ENCODE measurements at regions not wholly inside any gene's neighbourhood (a gene's known extent, or its start where the extent isn't known, plus 50 kb on each side); places are given as distances from the start of the nearest gene placed in this dataset.

DNA sequence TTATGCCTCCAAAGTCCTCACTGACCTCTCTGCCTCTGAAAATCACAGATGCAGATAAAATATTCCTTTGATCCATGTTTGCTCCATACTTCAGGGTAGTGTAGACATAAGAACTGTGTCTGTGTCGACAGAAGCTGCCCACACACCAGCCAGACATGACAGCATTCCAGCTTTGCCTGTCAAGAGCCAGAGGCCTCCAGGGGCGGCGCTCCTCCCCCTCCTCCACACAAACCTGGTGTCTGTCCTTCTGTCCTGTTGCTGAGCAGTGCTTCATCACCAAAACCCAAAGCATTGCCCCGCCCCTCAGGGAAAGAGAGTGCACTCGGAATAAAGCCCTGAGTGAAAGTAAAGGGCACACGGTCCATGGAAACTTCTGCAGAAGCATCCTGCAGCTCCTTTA, 379.4 kb downstream of the FBXW7 start:
- Histone ChIP-seq H4K20me1 (ENCODE audit: control insufficient read depth, insufficient read depth, low read length, poor library complexity, severe bottlenecking) (no peaks in the 10 kb centered on the region), H3K79me2 (ENCODE audit: control insufficient read depth, insufficient read depth, low read length) (no peaks in the 10 kb centered on the region), H3K27me3 (replicated peaks in 1 of 4; ENCODE audit: control extremely low read depth in 1 of 4, control insufficient read depth in 3 of 4, insufficient read depth in 4 of 4, low read length in 3 of 4) (no peaks in the 10 kb centered on the region), H3K4me3 (ENCODE audit: control extremely low read depth in 1 of 5, extremely low read depth in 1 of 5, insufficient read depth in 1 of 5, low read depth in 2 of 5, low read length in 4 of 5) (no peak overlapping the region), H2AFZ (ENCODE audit: insufficient read depth, low read depth, low read length, poor library complexity, severe bottlenecking) (no peak overlapping the region), H3K36me3 (replicated peaks in 1 of 2; ENCODE audit: control extremely low read depth in 1 of 2, control insufficient read depth in 1 of 2, extremely low read depth in 1 of 2, insufficient read depth in 2 of 2, low read length in 1 of 2) (no peaks in the 10 kb centered on the region), H3K4me2 (replicated peaks; ENCODE audit: low read depth, low read length, poor library complexity, severe bottlenecking) (no peak overlapping the region), H3K4me1 (ENCODE audit: control insufficient read depth in 2 of 2, insufficient read depth in 2 of 2, low read length in 2 of 2) (no peaks in the 10 kb centered on the region), H3K9ac (ENCODE audit: low read length) (no peak overlapping the region), H3K9me3 (ENCODE audit: control extremely low read depth in 1 of 3, control insufficient read depth in 2 of 3, insufficient read depth in 1 of 3, low read length in 2 of 3) (peaks cover 0 to 3% (median 0%) of the 10 kb centered on the region in 3 donors), H3K27ac (ENCODE audit: low read length in 2 of 2) (no peak overlapping the region)
- ChIA-PET CTCF (no interaction called here), POLR2A (no interaction called here)
- TF ChIP-seq EZH2 (IDR thresholded peaks at IDR 0.05; ENCODE audit: borderline replicate concordance, insufficient read depth, low read depth, low read length, poor library complexity, severe bottlenecking) = no peak
- TF ChIP-seq, protein P1, sequence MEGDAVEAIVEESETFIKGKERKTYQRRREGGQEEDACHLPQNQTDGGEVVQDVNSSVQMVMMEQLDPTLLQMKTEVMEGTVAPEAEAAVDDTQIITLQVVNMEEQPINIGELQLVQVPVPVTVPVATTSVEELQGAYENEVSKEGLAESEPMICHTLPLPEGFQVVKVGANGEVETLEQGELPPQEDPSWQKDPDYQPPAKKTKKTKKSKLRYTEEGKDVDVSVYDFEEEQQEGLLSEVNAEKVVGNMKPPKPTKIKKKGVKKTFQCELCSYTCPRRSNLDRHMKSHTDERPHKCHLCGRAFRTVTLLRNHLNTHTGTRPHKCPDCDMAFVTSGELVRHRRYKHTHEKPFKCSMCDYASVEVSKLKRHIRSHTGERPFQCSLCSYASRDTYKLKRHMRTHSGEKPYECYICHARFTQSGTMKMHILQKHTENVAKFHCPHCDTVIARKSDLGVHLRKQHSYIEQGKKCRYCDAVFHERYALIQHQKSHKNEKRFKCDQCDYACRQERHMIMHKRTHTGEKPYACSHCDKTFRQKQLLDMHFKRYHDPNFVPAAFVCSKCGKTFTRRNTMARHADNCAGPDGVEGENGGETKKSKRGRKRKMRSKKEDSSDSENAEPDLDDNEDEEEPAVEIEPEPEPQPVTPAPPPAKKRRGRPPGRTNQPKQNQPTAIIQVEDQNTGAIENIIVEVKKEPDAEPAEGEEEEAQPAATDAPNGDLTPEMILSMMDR (IDR thresholded peaks at IDR 0.05) = no peak
- H3K9me3 Mint-ChIP-seq (ENCODE audit: insufficient read depth) = no peaks in the 10 kb centered on the region
- no peak overlapping the region for H3K27ac Mint-ChIP-seq
- no peaks in the 10 kb centered on the region for H3K4me1 Mint-ChIP-seq
- H3K4me3 Mint-ChIP-seq = no peak overlapping the region
- ATAC-seq (ENCODE audit: low read depth) (no peak), DNase-seq (no peak)
- peaks cover 20% of the 10 kb centered on the region for H3K27me3 Mint-ChIP-seq
- WGBS (ENCODE audit: insufficient coverage) = 92% methylated on average over 5 of the region's 6 CpGs
- intact Hi-C loops (cut with micrococcal nuclease) = no loop called here

DNA sequence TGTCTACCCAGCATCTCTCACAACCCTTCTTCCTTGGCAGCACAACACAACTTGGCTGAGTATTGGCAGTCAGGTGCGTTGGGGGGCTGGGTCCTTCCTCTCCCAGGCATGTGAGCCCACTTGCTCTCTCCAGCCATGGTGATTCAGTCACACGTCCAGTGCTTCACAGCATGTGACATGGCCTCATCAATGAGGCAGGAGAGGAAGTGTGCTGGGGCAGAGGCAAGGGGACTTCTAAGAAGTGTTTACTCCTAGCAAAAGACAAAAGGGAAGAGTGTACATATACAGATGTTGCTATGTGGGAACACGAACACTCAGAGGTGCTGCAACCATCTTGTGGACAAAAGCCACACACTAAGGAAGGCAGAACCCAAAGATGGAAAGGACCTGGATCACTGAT, 380.8 kb downstream of the FBXW7 start:
- ATAC-seq (ENCODE audit: low read depth) = no peak
- H4K20me1 ChIP-seq (ENCODE audit: control insufficient read depth, insufficient read depth, low read length, poor library complexity, severe bottlenecking) = no peaks in the 10 kb centered on the region
- no peak overlapping the region for H2AFZ ChIP-seq (ENCODE audit: insufficient read depth, low read depth, low read length, poor library complexity, severe bottlenecking)
- no peak overlapping the region for H3K9ac ChIP-seq (ENCODE audit: low read length)
- H3K9me3 ChIP-seq (ENCODE audit: control extremely low read depth in 1 of 3, control insufficient read depth in 2 of 3, insufficient read depth in 1 of 3, low read length in 2 of 3) = peaks cover 0 to 3% (median 0%) of the 10 kb centered on the region in 3 donors
- H3K4me2 ChIP-seq (replicated peaks; ENCODE audit: low read depth, low read length, poor library complexity, severe bottlenecking) = no peak overlapping the region
- no peak overlapping the region for H3K4me3 ChIP-seq (ENCODE audit: control extremely low read depth in 1 of 5, extremely low read depth in 1 of 5, insufficient read depth in 1 of 5, low read depth in 2 of 5, low read length in 4 of 5)
- H3K27ac ChIP-seq (ENCODE audit: low read length in 2 of 2) = no peak overlapping the region
- intact Hi-C loops (cut with micrococcal nuclease) = no loop called here
- no peak overlapping the region for H3K27ac Mint-ChIP-seq
- WGBS (ENCODE audit: insufficient coverage) = 70% methylated on average over 1 of the region's 3 CpGs
- H3K36me3 ChIP-seq (replicated peaks in 1 of 2; ENCODE audit: control extremely low read depth in 1 of 2, control insufficient read depth in 1 of 2, extremely low read depth in 1 of 2, insufficient read depth in 2 of 2, low read length in 1 of 2) = no peaks in the 10 kb centered on the region
- H3K27me3 Mint-ChIP-seq = peaks cover 17% of the 10 kb centered on the region
- CTCF ChIA-PET = no interaction called here
- H3K4me1 ChIP-seq (ENCODE audit: control insufficient read depth in 2 of 2, insufficient read depth in 2 of 2, low read length in 2 of 2) = no peaks in the 10 kb centered on the region
- POLR2A ChIA-PET = no interaction called here
- TF ChIP-seq, protein P1 (IDR thresholded peaks at IDR 0.05) = no peak
- TF ChIP-seq EZH2 (IDR thresholded peaks at IDR 0.05; ENCODE audit: borderline replicate concordance, insufficient read depth, low read depth, low read length, poor library complexity, severe bottlenecking) = no peak
- H3K27me3 ChIP-seq (replicated peaks in 1 of 4; ENCODE audit: control extremely low read depth in 1 of 4, control insufficient read depth in 3 of 4, insufficient read depth in 4 of 4, low read length in 3 of 4) = no peaks in the 10 kb centered on the region
- no peak for DNase-seq
- no peaks in the 10 kb centered on the region for H3K79me2 ChIP-seq (ENCODE audit: control insufficient read depth, insufficient read depth, low read length)
- no peaks in the 10 kb centered on the region for H3K4me1 Mint-ChIP-seq
- H3K4me3 Mint-ChIP-seq = no peak overlapping the region
- H3K9me3 Mint-ChIP-seq (ENCODE audit: insufficient read depth) = no peaks in the 10 kb centered on the region

All from B cell (primary cell).